ENCODE measurements at regions not wholly inside any gene's neighbourhood (a gene's known extent, or its start where the extent isn't known, plus 50 kb on each side); places are given as distances from the start of the nearest gene placed in this dataset.

GRCh38 chrX:20388594-20388993, 121.9 kb upstream of the RPS6KA3 start:
- CTCF ChIA-PET, result no interaction called here
- H3K27me3 Mint-ChIP-seq (ENCODE audit: insufficient read depth, unreplicated experiment), result no peaks in the 10 kb centered on the region
- intact Hi-C loops (cut with micrococcal nuclease; ENCODE audit: unreplicated experiment), result no loop called here
- Histone ChIP-seq H3K27me3 (replicated peaks; ENCODE audit: control insufficient read depth, insufficient read depth, low read length) (no peaks in the 10 kb centered on the region), H3K4me3 (ENCODE audit: low read depth, low read length) (no peak overlapping the region), H3K9me3 (no peaks in the 10 kb centered on the region), H3K4me1 (0 out of 2 replicates have a peak, but pooled peaks cover 5% of the 10 kb centered on the region), H3K36me3 (ENCODE audit: control insufficient read depth, insufficient read depth, low read length) (no peaks in the 10 kb centered on the region)
- H3K36me3 Mint-ChIP-seq (ENCODE audit: insufficient read depth, unreplicated experiment), result peaks cover 8% of the 10 kb centered on the region
- POLR2A ChIA-PET, result no interaction called here
- no peak for TF ChIP-seq CTCF (IDR thresholded peaks at IDR 0.05; ENCODE audit: insufficient read depth in 1 of 2, low read depth in 1 of 2, low read length in 1 of 2, severe bottlenecking in 1 of 2, unreplicated experiment in 1 of 2)
- H3K27ac Mint-ChIP-seq (ENCODE audit: unreplicated experiment), result no peak overlapping the region
- BruUV-seq (replicated peaks), result no TSS peak
- no peak overlapping the region for H3K4me3 Mint-ChIP-seq (ENCODE audit: unreplicated experiment)
- no peaks in the 10 kb centered on the region for H3K9me3 Mint-ChIP-seq (ENCODE audit: unreplicated experiment)
- peaks cover 8% of the 10 kb centered on the region for H3K4me1 Mint-ChIP-seq (ENCODE audit: low read depth, unreplicated experiment)
- DNase-seq, result no peak

GRCh38 chrX:20383477-20383876, 116.8 kb upstream of the RPS6KA3 start:
- TF ChIP-seq CTCF (IDR thresholded peaks at IDR 0.05; ENCODE audit: insufficient read depth in 1 of 2, low read depth in 1 of 2, low read length in 1 of 2, severe bottlenecking in 1 of 2, unreplicated experiment in 1 of 2), result no peak
- BruUV-seq (replicated peaks), result no TSS peak
- Histone ChIP-seq H3K36me3 (ENCODE audit: control insufficient read depth, insufficient read depth, low read length) (no peaks in the 10 kb centered on the region), H3K4me3 (ENCODE audit: low read depth, low read length) (no peak overlapping the region), H3K9me3 (no peaks in the 10 kb centered on the region), H3K4me1 (peaks cover 28% of the 10 kb centered on the region), H3K27me3 (replicated peaks; ENCODE audit: control insufficient read depth, insufficient read depth, low read length) (no peaks in the 10 kb centered on the region)
- Mint-ChIP-seq H3K4me3 (ENCODE audit: unreplicated experiment) (no peak overlapping the region), H3K27me3 (ENCODE audit: insufficient read depth, unreplicated experiment) (no peaks in the 10 kb centered on the region), H3K27ac (ENCODE audit: unreplicated experiment) (no peak overlapping the region), H3K9me3 (ENCODE audit: unreplicated experiment) (no peaks in the 10 kb centered on the region), H3K4me1 (ENCODE audit: low read depth, unreplicated experiment) (peaks cover 34% of the 10 kb centered on the region), H3K36me3 (ENCODE audit: insufficient read depth, unreplicated experiment) (peaks cover 6% of the 10 kb centered on the region)
- CTCF ChIA-PET, result no interaction called here
- peak; percentile 27 to 61 for DNase-seq
- intact Hi-C loops (cut with micrococcal nuclease; ENCODE audit: unreplicated experiment), result loop anchor here (2.0 to 5.0 kb wide), 2 partner anchors 21 to 116 kb away; partner anchors contain the start of gene RPS6KA3
- POLR2A ChIA-PET, result no interaction called here

GRCh38 chrX:20382518-20383297, 116.0 kb upstream of the RPS6KA3 start:
- peak in 1 of 2 experiments; percentile 52 for DNase-seq
- intact Hi-C loops (cut with micrococcal nuclease; ENCODE audit: unreplicated experiment), result loop anchor here (2.0 to 5.0 kb wide), 2 partner anchors 20 to 115 kb away; partner anchors contain the start of gene RPS6KA3

More at GRCh38 chrX:20382518-20383297, 116.0 kb upstream of the RPS6KA3 start:
- Mint-ChIP-seq H3K4me3 (ENCODE audit: unreplicated experiment) (no peak overlapping the region), H3K9me3 (ENCODE audit: unreplicated experiment) (no peaks in the 10 kb centered on the region), H3K27me3 (ENCODE audit: insufficient read depth, unreplicated experiment) (no peaks in the 10 kb centered on the region), H3K27ac (ENCODE audit: unreplicated experiment) (no peak overlapping the region), H3K4me1 (ENCODE audit: low read depth, unreplicated experiment) (peaks cover 27% of the 10 kb centered on the region), H3K36me3 (ENCODE audit: insufficient read depth, unreplicated experiment) (no peaks in the 10 kb centered on the region)
- no peaks in the 10 kb centered on the region for H3K9me3 ChIP-seq
- no peak for TF ChIP-seq CTCF (IDR thresholded peaks at IDR 0.05; ENCODE audit: insufficient read depth in 1 of 2, low read depth in 1 of 2, low read length in 1 of 2, severe bottlenecking in 1 of 2, unreplicated experiment in 1 of 2)
- no TSS peak for BruUV-seq (replicated peaks)
- ChIA-PET POLR2A (no interaction called here), CTCF (no interaction called here)
- no peaks in the 10 kb centered on the region for H3K27me3 ChIP-seq (replicated peaks; ENCODE audit: control insufficient read depth, insufficient read depth, low read length)
- H3K36me3 ChIP-seq (ENCODE audit: control insufficient read depth, insufficient read depth, low read length), result no peaks in the 10 kb centered on the region
- no peak overlapping the region for H3K4me3 ChIP-seq (ENCODE audit: low read depth, low read length)
- peaks cover 31% of the 10 kb centered on the region for H3K4me1 ChIP-seq
